GM19099 (cell line): ENCODE measurements at regions not wholly inside any gene's neighbourhood (a gene's known extent, or its start where the extent isn't known, plus 50 kb on each side); places are given as distances from the start of the nearest gene placed in this dataset.

Experiments used
- POLR2A ChIP-seq: IDR thresholded peaks from 3 replicates; pipeline ENCODE4 v1.6.1; 2011; ENCODE audit warnings: low read depth; ENCODE audit not compliant: insufficient read length; ENCODE audit errors: extremely low read depth

DNA sequence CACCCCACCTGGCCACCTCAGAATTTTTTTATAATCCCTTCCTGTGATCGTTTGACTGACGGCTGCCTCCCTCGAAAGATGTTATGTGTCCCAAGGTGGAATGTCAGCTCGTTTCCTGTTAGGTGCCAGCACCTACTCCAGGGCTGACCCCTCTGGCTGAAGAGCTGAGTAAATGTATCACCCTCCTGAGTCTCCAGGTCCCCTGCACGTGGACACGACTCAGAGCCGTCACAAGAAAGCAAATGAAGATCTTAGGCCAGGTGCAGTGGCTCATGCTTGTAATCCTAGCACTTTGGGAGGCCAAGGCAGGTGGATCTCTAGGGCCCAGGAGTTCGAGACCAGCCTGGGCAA, 273.2 kb downstream of the C16orf95 start:
- no peak for TF ChIP-seq POLR2A

DNA sequence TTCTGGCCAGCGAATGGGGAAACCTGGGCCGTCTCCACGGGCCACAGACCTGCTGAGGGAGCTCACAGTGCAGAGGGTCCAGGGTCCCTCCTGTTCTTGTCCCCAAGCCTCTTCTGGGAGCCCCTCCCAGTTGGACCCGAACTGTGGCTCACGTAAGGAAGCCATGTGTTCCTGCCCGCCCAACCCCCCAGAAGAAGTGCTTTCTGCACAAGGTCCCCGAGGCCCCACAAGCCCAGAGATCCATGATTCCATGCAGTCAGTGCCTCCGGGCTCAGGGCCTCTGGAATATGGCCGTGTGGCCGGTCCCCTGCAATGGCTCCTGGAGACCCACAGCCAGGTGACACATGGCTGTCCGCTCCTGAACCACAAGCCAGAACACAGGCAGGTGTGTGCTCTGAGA, 272.4 kb downstream of the C16orf95 start:
- TF ChIP-seq POLR2A, result no peak

DNA sequence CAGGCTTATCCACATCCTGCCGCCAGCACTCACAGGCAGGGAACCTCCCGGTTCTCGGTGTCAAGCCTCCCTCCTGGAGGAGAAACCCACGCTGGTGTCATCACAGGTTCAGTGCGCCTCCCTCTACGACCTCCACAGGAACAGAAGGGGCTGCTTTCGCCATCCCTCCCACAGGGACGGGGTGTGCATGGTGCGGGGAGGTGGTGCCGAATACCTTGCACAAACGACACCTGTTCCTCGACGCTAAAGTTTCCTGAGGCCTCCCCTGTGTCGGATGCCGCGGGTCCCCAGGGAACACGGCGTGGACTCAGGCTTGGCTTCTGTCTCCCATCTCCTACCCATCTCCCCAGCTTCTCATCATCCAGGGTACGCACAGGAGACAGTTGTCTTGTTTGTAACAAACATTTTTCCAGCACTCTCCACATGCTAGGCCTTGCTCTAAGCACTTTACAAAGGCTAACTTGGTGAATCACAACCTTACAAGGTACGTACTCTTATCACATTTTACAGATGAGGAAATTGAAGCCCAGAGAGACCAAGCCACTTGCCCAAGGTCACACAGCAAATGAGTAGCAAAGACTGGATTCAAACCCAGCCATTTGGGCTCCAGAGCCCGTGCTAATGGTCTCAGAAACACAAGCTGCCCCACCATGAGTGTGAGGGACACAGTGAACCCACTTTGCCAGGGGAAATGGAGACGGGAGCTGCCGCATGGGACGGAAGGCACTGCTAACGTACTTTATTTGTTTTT, 271.6 kb downstream of the C16orf95 start:
- no peak for TF ChIP-seq POLR2A

DNA sequence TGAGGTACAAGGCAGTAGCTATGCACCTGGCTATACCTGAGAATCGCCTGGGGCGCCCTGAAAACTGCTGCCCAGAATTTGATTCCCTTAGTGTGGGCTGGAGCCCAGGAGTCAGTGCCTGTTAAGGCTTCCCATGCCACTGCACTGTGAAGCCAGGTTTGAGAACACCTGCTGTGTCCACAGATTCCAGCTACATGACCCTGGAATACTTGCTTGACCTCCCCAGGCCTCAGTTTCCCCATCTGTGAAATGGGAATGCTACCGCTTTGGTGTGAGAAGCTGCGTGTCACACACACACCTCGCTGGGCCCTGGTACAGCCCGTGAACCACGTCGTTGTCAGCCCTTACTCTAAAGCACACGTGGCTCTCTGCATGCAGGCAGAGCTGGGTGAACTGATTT, 271.0 kb downstream of the C16orf95 start:
- TF ChIP-seq POLR2A, result no peak

DNA sequence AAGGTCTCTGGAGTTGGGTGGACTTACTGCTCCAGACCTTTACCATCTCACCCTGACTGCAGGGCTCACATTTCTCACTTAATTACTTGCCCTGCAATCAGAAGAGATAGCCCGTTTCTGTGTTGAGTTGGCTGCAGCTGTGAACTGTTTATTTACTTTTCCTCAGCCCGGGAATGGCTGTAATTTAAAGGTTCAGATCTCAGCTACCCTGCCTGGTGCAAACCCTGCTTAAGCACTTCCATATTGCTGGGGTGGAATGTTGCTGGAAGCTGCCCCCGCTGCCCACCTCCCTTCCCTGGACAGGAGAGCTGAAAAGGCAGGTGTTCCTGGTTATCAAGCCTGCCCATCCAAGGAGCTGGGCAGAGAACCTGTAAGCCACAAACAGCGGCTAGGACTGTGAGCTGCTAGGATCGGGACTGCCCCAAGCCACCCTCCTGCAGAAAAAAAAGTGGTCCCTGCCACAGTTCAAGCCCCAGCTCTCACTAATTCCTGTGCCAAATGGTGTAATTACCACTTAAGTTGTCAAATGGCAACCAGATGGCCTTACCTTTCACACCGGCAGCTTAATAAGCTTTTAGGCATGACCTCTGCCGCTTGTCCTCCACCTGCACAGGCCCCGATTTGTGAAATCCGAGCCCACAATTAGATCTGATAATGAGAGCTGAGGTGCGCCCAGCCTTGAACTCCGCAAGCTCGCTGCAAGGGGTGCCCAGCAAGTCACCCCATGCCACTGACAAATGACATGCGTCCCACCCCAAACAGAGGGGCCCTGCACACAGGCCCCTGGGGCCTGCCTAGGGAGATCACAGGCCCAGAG, 269.8 kb downstream of the C16orf95 start:
- TF ChIP-seq POLR2A, result no peak

DNA sequence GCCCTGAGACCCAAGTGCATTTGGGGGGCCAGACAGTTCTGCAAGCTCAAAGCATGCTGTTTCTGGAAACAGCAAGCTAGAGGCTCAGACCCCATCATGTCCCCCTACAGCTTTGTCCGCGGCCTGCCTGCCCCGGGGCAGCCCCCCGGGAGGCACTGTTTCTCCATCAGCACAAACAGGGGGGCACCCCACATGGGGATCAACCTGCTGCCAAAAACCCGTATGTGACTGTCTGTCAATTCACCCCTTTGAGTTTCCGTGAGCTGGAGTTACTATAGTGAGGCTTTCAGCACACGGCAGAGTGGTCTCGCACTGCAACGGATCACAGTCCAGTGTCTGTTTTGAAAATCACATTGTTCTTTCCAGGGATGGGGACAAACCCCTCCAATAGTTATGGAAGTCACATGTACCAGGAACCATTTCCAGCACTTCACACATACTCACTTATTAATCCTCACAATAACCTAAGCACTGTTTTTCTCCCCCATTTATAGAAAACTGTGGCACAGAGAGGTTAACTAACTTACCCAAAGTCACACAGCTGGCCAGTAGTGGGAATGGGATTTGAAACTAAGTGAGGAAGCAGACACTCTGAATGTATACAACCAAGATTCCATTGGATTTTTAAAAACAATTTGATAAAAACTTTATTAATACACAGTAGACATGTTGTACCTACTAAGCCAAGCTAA, 269.0 kb downstream of the C16orf95 start:
- TF ChIP-seq POLR2A, result no peak

DNA sequence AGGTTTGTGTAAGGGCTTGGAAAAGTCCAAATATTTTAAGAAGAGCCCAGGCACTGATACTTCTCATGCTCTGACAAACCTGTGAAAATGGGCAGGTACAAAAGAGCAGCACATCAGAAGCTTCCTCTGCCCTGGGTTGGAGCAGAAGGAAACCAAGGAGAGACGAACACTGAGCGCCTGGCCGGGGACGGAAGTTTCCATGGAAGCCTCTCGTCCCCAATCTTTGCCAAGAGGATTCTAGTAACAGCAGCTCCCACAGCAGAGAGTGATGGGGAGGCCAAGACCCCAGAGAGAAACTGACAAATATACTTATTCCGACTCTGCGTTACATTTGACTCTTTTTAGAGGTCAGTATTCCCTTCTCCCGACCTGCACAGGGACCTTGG, 268.5 kb downstream of the C16orf95 start:
- no peak for TF ChIP-seq POLR2A

DNA sequence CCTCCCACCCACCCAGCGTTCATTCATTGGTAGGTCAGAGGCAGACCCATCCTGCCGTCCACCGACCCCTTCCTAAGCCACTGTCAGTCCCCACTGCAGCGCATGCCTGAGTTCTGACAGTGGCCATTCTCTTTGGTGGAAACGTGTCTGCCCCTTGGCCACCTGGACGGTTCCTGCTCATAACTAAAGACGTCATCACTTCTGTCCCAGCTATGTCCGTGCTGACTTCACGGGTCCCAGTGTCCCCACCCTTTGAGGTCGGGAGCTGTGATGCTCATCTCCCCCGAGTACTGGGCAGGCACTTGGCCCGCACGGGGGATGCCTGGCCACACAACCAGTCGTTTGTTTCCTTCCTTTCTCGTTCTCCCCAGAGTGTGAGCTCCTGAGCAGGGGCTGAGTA, 267.1 kb downstream of the C16orf95 start:
- no peak for TF ChIP-seq POLR2A

DNA sequence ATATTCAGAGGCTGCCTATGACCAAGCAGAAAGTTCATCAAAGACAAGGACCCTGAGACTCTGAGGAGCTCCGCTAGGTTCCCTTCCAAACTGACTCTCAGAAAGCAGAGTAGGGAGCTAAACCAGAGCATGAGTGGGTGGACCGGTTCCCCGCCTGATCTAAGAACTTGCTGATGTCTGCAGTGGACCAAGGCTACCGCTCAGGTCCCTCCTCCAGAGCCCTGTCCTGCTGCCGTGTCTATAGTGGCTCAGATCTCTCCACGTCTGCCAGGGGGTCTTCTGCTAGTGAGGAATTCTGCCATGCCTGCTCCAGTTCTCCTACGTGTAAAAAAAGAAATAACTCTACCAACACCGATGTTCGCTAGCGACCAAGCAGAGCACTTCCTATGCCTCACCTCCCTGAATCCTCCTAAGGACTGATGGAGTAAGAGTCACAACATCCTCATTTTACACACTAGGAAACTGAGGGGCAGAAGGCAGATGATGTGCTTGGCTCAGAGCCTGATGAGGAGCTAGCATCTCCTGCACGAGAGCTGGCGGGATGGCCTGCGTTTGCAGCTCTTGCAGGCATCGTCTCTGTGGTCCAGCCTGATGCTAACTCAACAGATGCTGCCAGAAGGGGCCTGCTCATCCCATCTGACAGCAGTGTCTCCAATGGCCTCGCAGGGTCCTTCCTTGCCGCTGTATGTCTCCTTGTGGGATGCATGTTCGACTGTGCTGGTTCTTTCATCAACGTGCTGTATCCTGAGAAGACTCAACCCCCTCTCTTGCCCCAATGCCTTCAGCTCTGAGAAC, 265.5 kb downstream of the C16orf95 start:
- no peak for TF ChIP-seq POLR2A

DNA sequence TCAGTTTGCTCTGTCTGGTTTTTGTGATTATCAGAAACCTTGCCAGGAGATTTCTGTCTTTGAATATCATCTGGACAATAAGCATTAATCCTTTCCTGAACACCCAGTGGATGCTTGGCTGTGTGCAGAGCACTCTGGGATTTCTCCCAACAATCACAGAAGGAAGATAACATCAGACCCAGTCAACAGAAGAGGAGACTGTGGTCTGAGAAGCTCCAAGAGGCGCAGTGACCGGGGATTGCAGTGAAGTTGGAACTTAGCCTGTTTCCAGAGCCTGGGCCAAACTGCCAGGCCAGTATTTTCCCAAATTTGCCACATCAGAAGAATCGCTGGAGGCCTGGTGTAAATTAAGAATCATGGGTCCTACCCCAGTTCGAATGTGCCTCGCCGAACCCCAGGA, 264.7 kb downstream of the C16orf95 start:
- TF ChIP-seq POLR2A, result no peak

DNA sequence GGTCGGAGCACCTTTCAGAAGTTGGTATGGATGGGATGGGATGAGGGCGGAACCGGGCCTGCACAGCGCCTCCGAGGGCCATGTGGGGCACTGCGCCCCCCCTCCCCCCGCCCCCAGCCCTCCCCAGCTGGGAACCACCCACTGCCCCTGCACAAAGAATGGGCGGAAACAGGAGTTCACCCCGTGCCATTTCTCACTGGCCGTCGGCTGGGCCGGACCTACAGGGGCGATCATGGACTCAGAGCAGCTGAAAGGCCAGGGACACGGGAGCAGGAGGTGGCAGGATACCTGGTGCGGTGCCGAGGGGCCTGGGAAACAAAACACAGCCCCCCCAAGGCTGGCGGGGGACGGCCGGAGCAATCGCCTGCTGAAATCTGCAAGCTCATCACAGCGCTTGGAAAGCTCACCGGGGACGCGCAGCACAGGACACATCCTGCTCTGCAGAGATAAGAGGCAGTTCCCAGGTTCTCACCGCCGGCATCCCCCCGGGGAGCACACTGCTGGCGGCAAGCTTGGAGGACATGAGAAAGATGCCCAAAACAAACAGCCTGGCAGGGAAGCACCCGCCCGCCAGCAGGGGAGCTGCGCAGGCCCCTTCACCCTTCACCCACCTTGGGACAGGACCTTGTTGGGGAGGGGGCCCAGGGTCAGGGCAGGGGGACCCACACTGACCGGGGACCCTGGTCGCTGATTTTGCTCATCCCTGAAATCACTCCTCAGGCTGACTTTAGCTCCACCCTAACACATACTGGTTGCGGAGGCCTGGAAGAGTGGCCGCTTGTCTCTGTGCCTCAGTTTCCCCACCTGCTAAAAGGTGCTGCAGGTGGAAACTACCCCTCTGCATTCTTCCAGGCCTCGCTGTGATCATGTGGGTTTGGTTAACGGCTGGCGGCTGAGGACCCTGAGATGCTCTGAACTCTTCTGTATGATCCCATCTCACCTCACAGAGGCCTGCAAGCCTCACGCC, 263.9 kb downstream of the C16orf95 start:
- no peak for TF ChIP-seq POLR2A

DNA sequence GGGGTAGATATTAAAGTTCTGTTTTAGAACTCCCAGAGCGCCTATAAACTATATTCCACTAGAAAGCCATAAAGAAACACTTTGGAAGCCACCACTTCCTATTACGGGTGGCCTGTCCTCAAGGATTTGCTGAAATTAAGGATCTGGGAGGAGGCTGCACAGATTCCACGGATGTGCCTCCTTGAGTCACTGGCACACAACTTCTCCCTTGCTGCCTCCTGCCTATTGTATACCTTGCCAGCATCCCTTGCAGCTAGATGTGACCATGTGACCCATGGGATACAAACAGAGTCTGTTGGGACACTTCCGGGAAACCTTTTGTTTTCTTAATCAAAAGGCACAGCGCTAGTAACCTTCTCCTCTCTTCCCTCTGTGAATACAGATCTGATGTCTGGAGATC, 263.0 kb downstream of the C16orf95 start:
- no peak for TF ChIP-seq POLR2A

DNA sequence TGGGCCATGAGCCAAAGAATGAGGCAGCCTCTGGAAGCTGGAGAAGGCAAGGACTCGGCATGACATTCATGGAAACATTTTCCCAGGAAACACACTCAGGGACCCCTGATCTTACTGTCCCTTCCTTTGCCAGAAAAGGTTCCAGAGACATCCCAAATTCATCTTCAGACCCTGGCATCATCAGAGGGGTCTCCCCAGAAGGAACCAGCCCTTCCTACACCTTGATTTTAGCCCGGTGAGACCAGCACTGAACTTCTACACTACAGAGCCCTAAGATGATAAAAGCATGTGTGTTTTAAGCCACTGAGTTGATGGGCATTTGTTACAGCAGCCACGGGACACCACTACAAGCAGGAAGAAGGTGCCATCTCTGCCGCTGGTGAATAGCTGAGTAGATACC, 262.3 kb downstream of the C16orf95 start:
- no peak for TF ChIP-seq POLR2A

DNA sequence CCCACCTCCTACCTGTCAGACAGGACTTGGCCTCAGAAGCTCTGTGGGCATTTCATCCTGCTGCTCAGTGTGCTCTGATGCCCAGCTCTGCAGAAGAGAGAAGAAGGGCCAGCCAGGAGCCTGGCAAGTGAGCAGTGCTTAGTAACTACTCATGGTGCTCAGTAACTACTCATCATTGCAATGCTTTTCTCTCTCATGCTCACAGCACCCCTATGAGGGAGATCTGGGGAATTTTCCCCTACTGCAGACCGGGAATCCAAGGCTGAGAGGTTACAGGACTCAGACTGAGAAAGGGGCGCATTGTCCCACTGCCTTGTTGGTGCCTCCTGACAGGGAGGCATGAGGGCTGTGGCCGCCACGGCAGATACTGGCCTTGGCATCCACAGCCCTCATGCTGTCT, 261.1 kb downstream of the C16orf95 start:
- no peak for TF ChIP-seq POLR2A
